ELF-1 (cell line): ENCODE measurements at regions not wholly inside any gene's neighbourhood (a gene's known extent, or its start where the extent isn't known, plus 50 kb on each side); places are given as distances from the start of the nearest gene placed in this dataset.
"Not testable (repeated sequence)": the region's sequence is repeated elsewhere in the genome, so short reads cannot be mapped to it uniquely, and the experiment has no call there.

ENCODE experiments used
- DNase-seq: peaks from one replicate; pipeline ENCODE4 v3.0.0-alpha.2; 2016; ENCODE audit warnings: low read depth, low spot score

- DNase-seq = no peak
Measured at GRCh38 chr1:19591482-19592091, 52.5 kb upstream of the NBL1 start.

- no peak for DNase-seq
Measured at GRCh38 chr1:19585507-19585906, 58.6 kb upstream of the NBL1 start.

DNA sequence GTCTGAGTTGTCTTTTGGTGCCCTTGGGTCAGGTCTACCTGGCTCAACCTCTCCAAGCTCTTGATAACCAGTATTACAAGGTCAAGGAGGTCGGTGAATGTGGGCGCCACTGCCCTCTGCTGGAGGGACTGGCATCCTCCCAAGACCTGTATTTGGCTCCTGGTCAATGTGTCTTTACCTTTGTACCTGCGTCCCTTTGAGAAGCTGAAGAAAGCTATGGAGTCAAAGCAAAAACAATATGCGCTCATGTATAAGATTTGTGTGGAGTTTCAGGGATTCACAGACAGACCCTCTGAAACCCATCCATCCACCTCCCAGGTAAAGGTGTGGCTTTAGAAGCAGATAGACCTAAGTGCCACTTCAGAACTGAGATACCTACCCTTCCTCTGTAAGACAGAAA lies 61.8 kb upstream of the NBL1 start:
- peak; percentile 87 for DNase-seq

DNA sequence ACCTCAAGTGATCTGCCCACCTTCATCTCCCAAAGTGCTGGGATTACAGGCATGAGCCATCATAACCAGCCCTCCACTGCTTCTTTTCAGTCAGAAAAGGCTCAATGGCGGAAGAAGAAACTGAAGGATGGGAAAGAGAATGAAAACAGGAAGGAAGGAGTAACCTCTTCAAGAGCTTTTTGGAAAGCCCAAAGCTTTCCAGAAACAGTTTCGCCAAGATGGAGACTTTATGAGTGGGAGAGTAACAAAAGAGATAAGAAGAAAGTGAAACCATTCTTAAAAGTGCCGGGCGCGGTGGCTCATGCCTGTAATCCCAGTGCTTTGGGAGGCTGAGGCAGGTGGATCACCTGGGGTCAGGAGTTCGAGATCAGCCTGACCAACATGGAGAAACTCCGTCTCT lies 62.7 kb upstream of the NBL1 start:
- DNase-seq = no peak

- DNase-seq = no peak
Measured at GRCh38 chr1:19577561-19577960, 66.5 kb upstream of the NBL1 start.

DNA sequence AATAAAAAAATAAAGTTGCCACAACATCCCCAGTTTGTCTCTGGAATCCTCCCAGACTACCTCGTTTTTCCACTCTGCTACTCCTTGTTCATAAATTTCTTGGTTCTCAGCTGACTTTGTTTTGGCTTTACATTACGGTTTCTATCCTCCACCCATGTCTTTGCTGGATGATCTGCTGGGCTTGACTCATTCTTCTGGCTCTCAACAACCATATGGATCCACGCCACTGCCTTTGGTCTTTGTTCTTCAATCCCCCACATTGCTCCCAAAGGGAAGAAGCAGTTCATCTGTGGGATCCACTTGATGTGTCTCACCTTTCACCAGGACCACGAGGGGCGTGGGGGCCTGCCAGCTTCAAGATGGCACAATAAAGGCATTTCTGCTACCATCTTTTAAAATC lies 67.1 kb upstream of the NBL1 start:
- no peak for DNase-seq

DNA sequence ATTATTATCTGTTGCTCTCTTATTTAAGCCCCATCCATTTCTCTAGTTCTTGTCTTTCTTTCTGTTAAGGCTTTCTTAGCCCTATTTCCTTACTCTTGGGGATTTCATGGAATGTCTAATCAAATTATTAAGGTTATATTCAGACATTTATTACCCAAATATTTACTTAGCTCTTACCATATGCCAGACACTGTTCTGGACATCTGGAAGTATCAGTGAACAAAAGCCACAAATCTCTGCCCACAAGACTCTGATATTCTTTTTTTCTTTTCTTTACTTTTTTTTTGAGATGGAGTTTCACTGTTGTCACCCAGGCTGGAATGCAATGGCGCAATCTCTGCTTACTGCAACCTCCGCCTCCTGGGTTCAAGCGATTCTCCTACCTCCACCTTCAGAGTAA lies 74.3 kb upstream of the NBL1 start:
- no peak for DNase-seq

- DNase-seq = no peak
Measured at GRCh38 chr1:19567041-19567440, 77.1 kb upstream of the NBL1 start.

GRCh38 chr1:19564366-19564765 lies 79.0 kb upstream of the CAPZB start:
- DNase-seq = no peak

DNA sequence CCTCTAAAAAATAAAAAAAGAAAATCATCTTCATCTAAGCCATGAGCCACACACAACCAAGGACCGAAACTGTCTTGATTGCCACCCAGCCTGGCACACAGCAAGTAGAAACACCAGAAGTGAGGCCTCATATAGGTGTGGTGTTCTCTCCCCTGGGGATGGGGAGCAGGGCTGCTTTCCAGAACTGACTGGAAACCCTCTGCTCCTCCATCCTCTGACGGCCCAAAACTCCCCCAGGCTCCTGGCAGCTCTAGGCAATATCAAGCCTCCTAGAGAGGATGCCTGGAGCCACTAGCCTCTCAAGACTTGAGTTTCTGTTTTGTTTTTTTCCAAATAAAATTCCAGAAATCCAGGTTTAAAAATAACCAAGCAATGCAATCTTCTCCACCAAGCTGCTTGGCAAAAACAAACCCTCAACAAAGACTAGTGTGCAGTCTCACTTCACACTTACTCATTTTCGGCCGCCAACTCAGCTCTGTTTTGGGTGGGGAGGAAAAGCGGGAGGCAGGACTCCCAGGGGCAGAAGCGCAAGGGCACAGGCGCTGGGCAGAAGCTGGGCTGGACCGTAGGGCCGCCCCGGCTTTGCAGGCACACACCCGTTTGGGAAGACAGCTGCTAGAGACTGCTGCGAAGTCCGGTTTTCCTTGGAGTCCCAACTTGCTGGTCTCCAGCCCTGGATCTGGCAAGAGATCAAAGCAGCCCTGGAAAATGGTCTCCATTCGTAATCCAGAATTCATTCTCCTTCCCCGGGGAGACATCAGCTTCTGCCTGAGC lies 78.2 kb upstream of the CAPZB start:
- DNase-seq = no peak

DNA sequence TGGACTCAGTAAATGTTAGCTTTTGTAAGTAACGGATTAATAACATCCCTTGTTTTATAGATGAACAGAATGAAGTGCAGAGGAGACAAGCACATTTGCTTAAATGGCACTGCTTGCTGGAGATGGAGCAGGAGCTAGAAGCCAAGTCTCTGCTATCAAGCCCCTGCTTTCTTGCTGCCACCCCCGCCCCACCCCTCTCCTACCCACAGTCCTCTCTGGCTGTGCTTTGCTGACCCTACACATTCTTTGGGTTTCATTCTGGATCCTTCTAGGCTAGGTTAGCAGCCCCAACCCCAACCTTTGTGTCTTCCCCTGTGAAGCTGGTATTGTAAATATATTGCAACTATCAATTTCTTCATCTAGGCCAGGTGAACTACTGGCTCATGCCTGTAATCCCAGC lies 77.5 kb upstream of the CAPZB start:
- DNase-seq = no peak

DNA sequence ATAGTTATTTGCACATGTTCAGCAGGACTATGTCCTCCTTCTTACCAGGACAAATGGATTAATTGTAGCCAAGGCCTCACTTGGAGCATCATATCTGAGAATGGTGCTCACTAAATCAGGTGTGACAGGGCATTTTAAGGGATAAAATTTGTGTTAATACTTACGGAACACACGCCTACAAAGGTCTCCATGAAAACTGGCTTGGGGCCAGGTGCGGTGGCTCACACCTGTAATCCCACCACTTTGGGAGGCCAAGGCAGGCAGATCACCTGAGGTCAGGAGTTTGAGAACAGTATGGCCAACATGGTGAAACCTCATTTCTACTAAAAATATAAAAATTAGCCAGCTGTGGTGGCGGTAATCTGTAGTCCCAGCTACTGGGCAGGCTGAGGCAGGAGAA lies 75.1 kb upstream of the CAPZB start:
- no peak for DNase-seq

GRCh38 chr1:19559641-19560040 lies 74.3 kb upstream of the CAPZB start:
- DNase-seq = no peak

DNA sequence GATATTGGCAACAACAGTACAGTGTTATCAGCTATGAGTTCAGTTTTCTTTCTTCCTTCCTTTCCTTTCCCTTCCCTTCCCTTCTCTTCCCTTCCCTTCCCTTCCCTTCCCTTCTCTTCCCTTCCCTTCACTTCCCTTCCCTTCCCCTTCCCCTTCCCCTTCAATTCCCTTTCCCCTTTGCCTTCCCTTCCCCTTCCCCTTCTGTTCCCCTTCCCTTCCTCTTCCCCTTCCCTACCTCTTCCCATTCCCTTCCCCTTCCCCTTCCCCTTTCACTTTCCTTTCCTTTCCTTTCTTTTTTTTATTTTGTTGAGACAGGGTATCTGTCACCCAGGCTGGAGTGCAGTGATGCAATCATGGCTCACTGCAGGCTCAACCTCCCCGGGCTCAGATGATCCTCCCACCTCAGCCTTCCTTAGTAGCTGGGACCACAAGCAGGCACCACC lies 72.3 kb upstream of the CAPZB start:
- DNase-seq = no peak

- no peak for DNase-seq
Measured at GRCh38 chr1:19554090-19554489, 68.8 kb upstream of the CAPZB start.

GRCh38 chr1:19552291-19553010 lies 67.1 kb upstream of the CAPZB start:
- DNase-seq = no peak

DNA sequence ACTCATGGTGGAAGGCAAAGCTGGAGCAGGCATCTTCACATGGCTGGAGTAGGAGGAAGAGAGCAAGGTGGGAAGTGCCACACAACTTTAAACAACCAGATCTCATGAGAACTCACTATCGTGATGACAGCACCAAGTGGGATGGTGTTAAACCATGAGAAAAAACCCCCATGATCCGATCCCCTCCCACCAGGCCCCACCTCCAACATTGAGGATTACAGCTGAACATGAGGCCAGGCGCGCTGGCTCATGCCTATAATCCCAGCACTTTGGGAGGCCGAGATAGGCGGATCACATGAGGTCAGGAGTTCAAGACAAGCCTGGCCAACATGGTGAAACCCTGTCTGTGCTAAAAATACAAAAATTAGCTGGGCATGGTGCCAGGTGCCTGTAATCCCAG lies 66.5 kb upstream of the CAPZB start:
- not testable (repeated sequence) for DNase-seq

- not testable (repeated sequence) for DNase-seq
Measured at GRCh38 chr1:19550437-19550836, 65.1 kb upstream of the CAPZB start.

- no peak for DNase-seq
Measured at GRCh38 chr1:19547814-19548213, 62.5 kb upstream of the CAPZB start.

DNA sequence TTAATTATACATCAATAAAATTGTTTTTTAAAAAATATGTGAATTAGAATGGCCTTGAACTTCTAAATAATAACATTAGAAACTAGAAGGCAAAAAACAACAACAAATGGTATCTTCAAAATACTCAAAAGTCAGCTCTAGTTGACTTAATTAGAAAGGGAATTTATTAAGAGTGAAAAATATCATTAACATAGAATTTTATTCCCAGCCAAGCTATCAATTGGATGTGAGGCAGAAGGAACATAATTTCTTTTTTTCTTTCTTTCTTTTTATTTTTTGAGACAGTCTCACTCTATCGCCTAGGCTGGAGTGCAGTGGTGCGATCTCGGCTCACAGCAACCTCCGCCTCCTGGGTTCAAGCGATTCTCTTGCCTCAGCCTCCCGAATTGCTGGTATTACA lies 51.2 kb upstream of the CAPZB start:
- DNase-seq = no peak

DNA sequence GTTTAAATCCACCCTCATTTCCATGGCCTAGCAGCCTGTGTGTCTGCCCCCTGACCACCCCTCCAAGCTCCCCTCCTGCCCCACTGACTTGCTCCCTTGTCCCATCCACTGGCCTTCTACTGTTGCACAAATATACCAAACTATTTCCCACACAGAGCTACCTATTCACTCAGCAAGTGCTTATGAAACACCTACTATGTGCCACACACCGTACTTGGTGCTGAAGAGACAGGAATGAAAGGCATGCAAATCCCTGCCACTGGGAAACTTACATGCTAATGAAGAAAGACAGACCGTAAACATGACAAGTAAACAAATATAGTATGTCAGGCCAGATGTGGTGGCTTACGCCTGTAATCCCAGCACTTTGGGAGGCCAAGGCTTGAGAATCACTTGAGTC lies 49.9 kb upstream of the CAPZB start:
- no peak for DNase-seq
